ENCODE measurements at regions not wholly inside any gene's neighbourhood (a gene's known extent, or its start where the extent isn't known, plus 50 kb on each side); places are given as distances from the start of the nearest gene placed in this dataset.
A peak's percentile ranks its signal among the peaks of the same experiment; 100 is the strongest.

DNA sequence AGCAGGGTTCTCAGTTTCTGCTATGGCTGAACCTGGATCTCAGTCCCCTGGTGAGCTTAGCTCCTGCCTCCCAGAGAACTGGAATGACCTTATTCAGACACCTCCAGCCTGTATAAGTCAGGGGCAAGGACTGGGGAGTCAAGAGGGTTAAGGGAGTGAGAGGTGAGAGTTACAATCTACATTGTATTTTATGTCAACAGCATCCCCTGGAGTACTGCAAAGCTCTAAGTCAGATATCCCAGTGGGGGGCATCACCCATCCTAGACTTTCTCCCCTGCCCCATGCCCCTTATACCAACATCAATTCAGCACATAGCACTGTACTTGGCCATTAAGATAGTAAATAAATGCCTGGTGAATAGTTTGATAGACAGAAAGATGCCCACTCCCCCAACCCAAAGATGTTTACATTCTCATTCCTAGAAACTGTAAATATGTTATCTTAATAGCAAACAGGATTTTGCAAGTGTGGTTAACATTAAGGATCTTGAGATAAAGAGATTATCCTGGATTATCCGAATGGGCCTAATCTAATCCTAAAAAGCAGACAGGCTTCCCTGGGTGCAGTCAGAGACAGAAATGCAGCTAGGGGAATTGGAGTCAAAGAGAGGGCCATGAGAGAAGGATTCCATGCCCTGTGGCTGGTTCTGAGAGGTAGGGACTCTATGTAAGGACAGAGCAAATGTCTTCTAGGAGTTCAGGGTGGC is 132.3 kb upstream of the RASGRP1 start:
- no peak overlapping the region for H3K27ac Mint-ChIP-seq
- peaks cover 0 to 3% (median 0%) of the 10 kb centered on the region in 3 donors for H3K27me3 Mint-ChIP-seq
- no peaks in the 10 kb centered on the region for H3K9me3 Mint-ChIP-seq
- no peaks in the 10 kb centered on the region for H3K36me3 Mint-ChIP-seq
- H3K4me1 Mint-ChIP-seq = peaks cover 0 to 4% (median 4%) of the 10 kb centered on the region in 3 donors
- ATAC-seq (ENCODE audit: low read depth in 2 of 2) (no peak), DNase-seq (no peak)
- no peak overlapping the region for H3K4me3 Mint-ChIP-seq

- H3K4me1 Mint-ChIP-seq = peaks cover 0 to 4% (median 4%) of the 10 kb centered on the region in 3 donors
- H3K4me3 Mint-ChIP-seq = no peak overlapping the region
- H3K27me3 Mint-ChIP-seq = peaks cover 0 to 3% (median 0%) of the 10 kb centered on the region in 3 donors
- no peak for DNase-seq
- no peaks in the 10 kb centered on the region for H3K9me3 Mint-ChIP-seq
- no peak for ATAC-seq (ENCODE audit: low read depth in 2 of 2)
- H3K36me3 Mint-ChIP-seq = no peaks in the 10 kb centered on the region
- no peak overlapping the region for H3K27ac Mint-ChIP-seq
These were observed 133.6 kb upstream of the RASGRP1 start for GRCh38 chr15:38698254-38698653.

DNA sequence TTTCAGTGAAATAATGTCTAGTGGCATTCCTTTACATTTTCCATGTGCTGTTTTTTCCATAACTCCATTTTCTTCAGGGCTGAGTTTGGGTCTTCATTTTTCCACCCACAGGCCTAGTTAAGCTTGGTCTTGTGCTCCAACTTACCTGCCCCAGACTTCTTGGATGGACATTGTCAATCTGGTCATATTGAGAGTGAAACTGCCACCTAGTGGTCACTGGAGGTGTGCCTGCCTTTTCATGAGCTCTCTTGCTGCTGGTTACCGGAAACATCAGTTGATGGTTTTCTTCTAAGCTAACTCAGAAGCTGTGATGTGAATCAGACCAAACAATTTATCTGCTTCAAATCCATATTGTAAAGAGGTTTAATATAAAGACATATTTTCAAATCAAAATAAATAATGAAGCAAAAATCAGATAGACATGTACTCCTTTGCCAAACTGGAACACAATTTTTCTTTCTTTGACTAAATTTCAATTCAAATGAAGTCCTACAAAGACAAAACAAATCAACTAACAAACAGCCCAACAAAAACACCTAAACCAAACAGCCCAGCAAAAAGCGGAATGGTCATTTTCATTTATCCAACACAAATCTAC is 135.1 kb upstream of the RASGRP1 start:
- Mint-ChIP-seq H3K27ac (peak overlapping the region in 1 of 6 donors; percentile 88), H3K4me3 (no peak overlapping the region), H3K4me1 (peaks cover 0 to 4% (median 4%) of the 10 kb centered on the region in 3 donors), H3K27me3 (peaks cover 0 to 3% (median 0%) of the 10 kb centered on the region in 3 donors), H3K36me3 (no peaks in the 10 kb centered on the region), H3K9me3 (no peaks in the 10 kb centered on the region)
- ATAC-seq (ENCODE audit: low read depth in 2 of 2) (peak; percentile 68 to 83), DNase-seq (peak; percentile 53)

DNA sequence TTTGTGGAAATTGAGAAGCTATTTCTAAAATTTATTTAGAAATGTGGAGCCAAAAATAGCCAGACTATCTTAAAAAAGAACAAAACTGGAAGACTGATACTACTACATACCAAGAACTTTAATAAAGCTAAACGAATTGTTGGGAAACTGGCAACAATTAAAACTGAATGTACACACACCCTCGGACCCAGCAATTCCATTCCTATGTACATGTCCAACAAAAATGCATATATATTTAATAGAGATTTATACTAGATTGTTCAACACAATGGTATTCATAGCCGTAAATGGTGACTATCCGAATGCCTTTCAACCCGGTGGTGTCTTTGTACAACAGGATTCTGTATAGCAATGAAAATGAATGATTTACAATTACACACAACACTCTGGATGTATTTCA is 136.5 kb upstream of the RASGRP1 start:
- no peaks in the 10 kb centered on the region for H3K36me3 Mint-ChIP-seq
- no peak overlapping the region for H3K27ac Mint-ChIP-seq
- ATAC-seq (ENCODE audit: low read depth in 2 of 2) (no peak), DNase-seq (no peak)
- H3K4me3 Mint-ChIP-seq = no peak overlapping the region
- H3K27me3 Mint-ChIP-seq = peaks cover 0 to 3% (median 0%) of the 10 kb centered on the region in 3 donors
- H3K9me3 Mint-ChIP-seq = no peaks in the 10 kb centered on the region
- H3K4me1 Mint-ChIP-seq = peaks cover 0 to 4% (median 4%) of the 10 kb centered on the region in 3 donors

GRCh38 chr15:38702178-38702912 is 137.7 kb upstream of the RASGRP1 start:
- Mint-ChIP-seq H3K27me3 (peaks cover 0 to 7% (median 3%) of the 10 kb centered on the region in 3 donors), H3K4me3 (no peak overlapping the region), H3K9me3 (no peaks in the 10 kb centered on the region), H3K36me3 (no peaks in the 10 kb centered on the region), H3K27ac (no peak overlapping the region), H3K4me1 (peaks cover 0 to 4% (median 4%) of the 10 kb centered on the region in 3 donors)
- DNase-seq = no peak
- ATAC-seq (ENCODE audit: low read depth in 2 of 2) = no peak

GRCh38 chr15:38705436-38706219 is 141.0 kb upstream of the RASGRP1 start:
- DNase-seq (no peak), ATAC-seq (ENCODE audit: low read depth in 2 of 2) (no peak)
- Mint-ChIP-seq H3K27ac (no peak overlapping the region), H3K9me3 (no peaks in the 10 kb centered on the region), H3K27me3 (peaks cover 0 to 7% (median 4%) of the 10 kb centered on the region in 3 donors), H3K4me1 (no peaks in the 10 kb centered on the region), H3K36me3 (no peaks in the 10 kb centered on the region), H3K4me3 (no peak overlapping the region)

DNA sequence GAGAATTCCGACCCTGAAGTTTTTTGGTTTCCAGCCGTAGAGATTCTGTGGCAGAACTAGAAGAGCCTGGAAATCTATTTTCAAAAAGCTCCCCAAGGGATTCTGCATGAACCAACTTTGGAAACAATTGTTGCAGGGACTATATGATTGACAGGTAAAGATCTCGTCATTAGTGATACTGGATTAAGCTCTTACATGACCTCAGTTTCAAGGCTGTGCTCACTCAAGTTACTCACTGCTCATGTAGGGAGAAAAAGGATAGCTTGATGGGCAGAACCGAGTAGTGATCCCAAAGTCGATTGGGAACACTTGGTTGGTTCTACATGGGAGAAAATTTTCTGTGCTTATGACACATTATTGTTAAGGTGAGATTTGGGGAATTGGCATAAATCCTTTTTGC is 142.3 kb upstream of the RASGRP1 start:
- H3K27ac Mint-ChIP-seq = no peak overlapping the region
- ATAC-seq (ENCODE audit: low read depth in 2 of 2) = no peak
- no peaks in the 10 kb centered on the region for H3K36me3 Mint-ChIP-seq
- H3K9me3 Mint-ChIP-seq = no peaks in the 10 kb centered on the region
- H3K27me3 Mint-ChIP-seq = peaks cover 9 to 20% (median 13%) of the 10 kb centered on the region in 3 donors
- H3K4me3 Mint-ChIP-seq = no peak overlapping the region
- no peaks in the 10 kb centered on the region for H3K4me1 Mint-ChIP-seq
- no peak for DNase-seq

DNA sequence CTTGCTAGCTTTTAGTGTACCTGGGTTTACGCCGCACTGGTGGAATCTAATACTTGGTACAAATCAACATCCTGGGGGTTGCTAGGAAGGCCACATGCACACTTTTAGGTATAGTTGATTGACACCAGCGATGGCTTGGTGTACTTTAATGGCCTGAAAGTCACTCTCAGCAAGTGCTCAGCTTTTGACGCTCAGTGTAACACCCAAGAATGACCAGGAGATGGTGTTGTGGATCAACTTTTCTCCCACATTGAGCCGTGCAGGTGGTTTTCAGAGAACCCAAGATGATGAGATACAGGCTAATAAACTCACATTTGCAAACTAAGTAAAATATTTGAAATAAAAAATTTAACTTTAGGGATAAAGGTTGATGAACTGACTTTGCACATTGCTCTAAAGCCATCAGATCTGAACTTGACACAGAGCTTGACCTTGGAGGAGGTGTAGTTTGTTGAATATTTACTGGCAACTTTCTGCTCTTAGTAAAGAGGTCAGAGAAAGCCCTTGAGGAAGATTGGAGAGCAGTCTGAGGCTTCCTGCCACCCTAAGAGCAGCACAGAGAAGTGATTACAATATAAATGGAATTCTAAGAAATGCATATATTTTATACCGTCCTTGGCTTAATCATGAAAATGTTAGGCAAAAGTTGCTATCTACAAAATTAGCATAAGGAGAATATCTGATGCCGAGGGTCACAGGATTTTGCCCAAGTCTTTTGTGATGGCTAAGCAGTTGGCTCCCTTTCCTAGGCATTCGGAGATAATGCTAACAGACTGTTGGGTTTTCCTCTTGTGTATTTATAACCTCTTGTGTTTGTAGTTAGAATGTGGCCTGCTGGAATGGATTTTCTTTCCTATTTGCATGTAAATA is 143.4 kb upstream of the RASGRP1 start:
- Mint-ChIP-seq H3K27ac (no peak overlapping the region), H3K4me1 (no peaks in the 10 kb centered on the region), H3K36me3 (no peaks in the 10 kb centered on the region), H3K27me3 (peaks cover 9 to 21% (median 14%) of the 10 kb centered on the region in 3 donors), H3K9me3 (no peaks in the 10 kb centered on the region), H3K4me3 (no peak overlapping the region)
- peak; percentile 9 for DNase-seq
- ATAC-seq (ENCODE audit: low read depth in 2 of 2) = peak; percentile 38 to 62

GRCh38 chr15:38708672-38709180 is 144.1 kb upstream of the RASGRP1 start:
- Mint-ChIP-seq H3K36me3 (no peaks in the 10 kb centered on the region), H3K27ac (no peak overlapping the region), H3K4me3 (no peak overlapping the region), H3K4me1 (no peaks in the 10 kb centered on the region), H3K9me3 (no peaks in the 10 kb centered on the region), H3K27me3 (peaks cover 13 to 28% (median 14%) of the 10 kb centered on the region in 3 donors)
- no peak for ATAC-seq (ENCODE audit: low read depth in 2 of 2)
- DNase-seq = no peak

GRCh38 chr15:38709196-38709595 is 144.6 kb upstream of the RASGRP1 start:
- DNase-seq (no peak), ATAC-seq (ENCODE audit: low read depth in 2 of 2) (no peak)
- Mint-ChIP-seq H3K27me3 (peaks cover 15 to 28% (median 18%) of the 10 kb centered on the region in 3 donors), H3K4me1 (no peaks in the 10 kb centered on the region), H3K4me3 (no peak overlapping the region), H3K27ac (no peak overlapping the region), H3K36me3 (no peaks in the 10 kb centered on the region), H3K9me3 (no peaks in the 10 kb centered on the region)

GRCh38 chr15:38714309-38715072 is 149.9 kb upstream of the RASGRP1 start:
- Mint-ChIP-seq H3K4me1 (no peaks in the 10 kb centered on the region), H3K27me3 (peaks cover 14 to 31% (median 21%) of the 10 kb centered on the region in 3 donors), H3K36me3 (no peaks in the 10 kb centered on the region), H3K9me3 (peaks cover 0 to 2% (median 0%) of the 10 kb centered on the region in 7 donors), H3K27ac (peak overlapping the region in 1 of 6 donors; percentile 4), H3K4me3 (no peak overlapping the region)
- DNase-seq (no peak), ATAC-seq (ENCODE audit: low read depth in 2 of 2) (no peak)

All from naive B cell (primary cell).